Hematopoietic multipotent progenitor cell treated with erythropoietin and hydrocortisone succinate and interleukin-3 and kit ligand, for 8 days (in vitro differentiated cells): ENCODE measurements at regions not wholly inside any gene's neighbourhood (a gene's known extent, or its start where the extent isn't known, plus 50 kb on each side); places are given as distances from the start of the nearest gene placed in this dataset.

Experiments used
- DNase-seq: peaks from one replicate; pipeline ENCODE4 v3.0.0-alpha.2; 2015

DNA sequence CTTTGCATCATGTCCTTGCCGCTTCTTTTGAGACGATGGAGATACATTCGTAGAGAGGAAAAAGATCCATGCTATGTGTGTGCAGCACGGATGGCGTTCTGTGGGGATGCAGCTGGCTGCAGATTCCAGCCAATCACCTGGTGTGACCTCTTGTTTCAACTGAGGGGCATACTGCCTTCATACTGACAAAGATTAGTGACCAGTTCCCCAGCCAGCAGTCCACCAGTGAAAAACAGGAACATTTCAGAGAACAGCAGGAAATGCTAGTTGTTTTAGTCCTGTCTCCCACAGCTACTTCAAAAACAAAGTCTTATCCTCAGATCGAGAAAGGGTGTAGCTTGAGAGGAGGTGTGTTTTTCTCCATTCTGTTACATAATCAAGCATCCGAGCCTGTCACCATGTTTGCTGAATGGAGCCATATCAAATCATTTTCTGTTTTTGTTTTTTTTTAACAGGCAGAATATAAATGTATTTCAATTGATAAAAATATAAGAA lies 255.7 kb upstream of the FMN2 start:
- DNase-seq, result no peak

- no peak for DNase-seq
Measured at GRCh38 chr1:239840336-239840735, 251.3 kb upstream of the FMN2 start.

DNA sequence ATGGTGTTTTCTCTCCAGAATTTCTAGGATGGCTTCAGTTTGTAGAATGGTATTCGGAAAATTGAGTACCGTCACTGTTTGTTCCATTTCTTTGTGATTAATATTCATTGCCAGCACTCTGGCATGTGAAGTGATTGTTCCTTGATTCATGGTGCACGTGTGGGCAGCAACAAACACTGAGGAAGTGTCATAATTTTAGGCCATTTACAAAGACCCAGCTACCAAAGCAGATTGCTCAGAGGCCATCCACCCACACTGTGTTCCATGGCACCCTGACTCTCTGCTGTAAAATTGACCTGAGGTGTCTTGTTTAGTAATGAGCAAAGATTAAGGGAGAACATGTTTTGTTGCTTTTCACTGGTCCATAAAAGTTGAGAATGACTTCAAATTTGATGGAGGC lies 250.9 kb upstream of the FMN2 start:
- DNase-seq, result no peak

DNA sequence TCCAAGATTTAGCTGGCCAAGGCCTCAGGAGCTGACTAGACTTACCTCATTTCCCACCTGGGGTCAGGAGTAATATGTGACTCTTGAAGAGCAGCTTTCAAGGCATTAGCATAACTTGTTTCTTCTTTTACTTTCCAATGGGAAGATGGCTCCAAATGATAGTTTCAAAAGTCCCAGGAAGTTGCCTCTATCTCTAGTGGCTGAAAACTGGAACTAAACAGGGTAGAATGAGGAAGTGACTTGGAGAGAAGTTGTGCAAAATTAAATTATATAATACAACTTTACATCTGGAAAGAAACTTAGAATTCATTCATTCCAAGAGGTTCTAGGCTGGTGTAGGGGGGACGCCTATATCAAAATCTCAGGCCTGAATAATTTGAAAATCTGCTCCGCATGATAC lies 250.1 kb upstream of the FMN2 start:
- no peak for DNase-seq

DNA sequence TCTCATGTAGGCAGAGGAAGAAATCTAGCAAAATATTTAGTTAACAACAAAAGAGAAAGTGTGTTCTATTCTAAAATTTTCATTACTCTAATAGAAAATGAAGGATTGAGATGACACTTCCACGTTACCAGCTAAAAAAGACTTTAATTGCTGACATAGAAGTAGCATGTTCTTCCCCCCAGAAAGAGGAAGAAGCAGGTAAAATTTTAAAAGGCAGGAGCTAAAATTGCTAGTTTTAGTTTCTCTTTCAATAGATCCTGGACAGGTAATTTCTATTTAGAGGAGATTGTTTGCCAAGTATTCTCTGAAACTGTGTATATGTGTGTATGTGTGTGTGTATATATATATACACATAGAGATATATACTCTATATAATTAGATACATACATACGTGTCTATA lies 248.1 kb upstream of the FMN2 start:
- DNase-seq, result no peak

DNA sequence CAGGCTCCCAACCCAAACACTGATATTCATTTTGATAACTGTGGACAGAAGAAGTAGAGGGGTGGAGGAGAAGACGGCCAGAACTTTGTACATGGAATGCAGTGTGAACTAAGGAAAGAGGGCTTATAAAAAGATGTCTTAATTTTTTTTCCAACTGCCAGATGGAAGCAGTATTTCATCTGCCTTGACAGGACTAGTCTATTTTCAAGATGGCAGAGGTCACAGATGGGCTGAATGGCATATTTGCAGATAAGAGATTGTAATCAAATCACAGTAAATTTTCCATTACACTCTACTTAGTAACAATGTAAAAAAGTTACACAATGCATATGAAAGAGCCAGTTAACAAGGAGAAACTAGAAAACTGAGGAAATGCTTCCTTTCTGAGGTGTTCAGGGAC lies 246.8 kb upstream of the FMN2 start:
- no peak for DNase-seq

- DNase-seq, result no peak
Measured at GRCh38 chr1:239854922-239855321, 236.8 kb upstream of the FMN2 start.

- DNase-seq, result no peak
Measured at GRCh38 chr1:239856067-239856466, 235.6 kb upstream of the FMN2 start.

DNA sequence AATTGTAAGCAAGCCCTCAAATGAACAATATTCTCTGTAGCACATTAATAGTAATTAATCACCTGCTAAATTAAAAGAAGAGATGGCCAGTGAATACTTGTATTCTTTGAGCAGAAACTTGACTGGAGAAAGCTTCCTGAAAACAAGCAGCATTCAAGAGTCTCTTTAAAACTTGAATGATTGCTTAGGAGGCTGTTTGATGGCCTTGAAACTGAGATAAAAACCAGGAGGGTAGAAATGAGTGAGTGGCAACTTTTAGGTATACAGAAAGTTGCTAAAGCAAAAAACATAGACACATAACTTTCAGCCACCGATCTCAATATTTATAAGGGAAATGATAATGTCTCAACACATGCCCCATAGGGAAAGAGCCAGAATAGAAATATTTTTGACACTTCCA lies 234.8 kb upstream of the FMN2 start:
- no peak for DNase-seq

DNA sequence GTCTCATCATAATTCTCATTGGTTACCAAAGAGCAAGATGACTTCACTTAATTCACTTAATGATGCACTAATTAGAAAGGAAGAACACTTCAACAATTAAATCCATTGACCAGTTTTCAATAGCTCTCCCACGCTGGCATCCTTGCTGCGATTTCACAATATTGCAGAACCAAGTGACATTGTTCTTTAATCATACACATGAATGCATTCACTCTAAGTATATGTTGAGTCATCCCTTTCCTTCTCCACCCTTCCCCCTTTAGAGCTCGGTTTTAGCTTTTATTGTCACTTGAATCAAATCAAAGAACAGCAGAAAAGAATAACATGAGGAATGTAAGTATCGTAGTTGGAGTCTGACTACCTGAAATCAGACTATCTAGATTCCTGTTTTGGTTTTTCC lies 233.6 kb upstream of the FMN2 start:
- DNase-seq, result no peak

- DNase-seq, result no peak
Measured at GRCh38 chr1:239858529-239858928, 233.2 kb upstream of the FMN2 start.

DNA sequence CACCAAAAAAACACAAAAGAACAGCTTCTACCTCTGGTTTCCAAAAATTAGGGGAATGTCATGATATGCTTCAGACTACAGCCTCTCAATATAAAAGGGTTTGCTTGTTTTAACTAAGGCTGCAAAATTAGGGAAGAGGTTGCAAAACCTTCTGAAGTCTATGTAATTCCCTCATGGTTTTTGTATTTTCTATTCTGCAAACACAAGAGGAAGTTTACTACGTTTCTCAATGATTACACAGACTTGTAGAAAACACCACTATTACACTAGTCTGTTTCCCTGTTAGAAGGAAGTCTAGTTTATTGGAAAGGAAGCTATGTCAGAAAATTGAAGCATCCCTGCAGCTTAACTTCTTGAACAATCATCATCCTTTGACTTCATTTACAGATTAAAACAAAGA lies 229.7 kb upstream of the FMN2 start:
- no peak for DNase-seq

DNA sequence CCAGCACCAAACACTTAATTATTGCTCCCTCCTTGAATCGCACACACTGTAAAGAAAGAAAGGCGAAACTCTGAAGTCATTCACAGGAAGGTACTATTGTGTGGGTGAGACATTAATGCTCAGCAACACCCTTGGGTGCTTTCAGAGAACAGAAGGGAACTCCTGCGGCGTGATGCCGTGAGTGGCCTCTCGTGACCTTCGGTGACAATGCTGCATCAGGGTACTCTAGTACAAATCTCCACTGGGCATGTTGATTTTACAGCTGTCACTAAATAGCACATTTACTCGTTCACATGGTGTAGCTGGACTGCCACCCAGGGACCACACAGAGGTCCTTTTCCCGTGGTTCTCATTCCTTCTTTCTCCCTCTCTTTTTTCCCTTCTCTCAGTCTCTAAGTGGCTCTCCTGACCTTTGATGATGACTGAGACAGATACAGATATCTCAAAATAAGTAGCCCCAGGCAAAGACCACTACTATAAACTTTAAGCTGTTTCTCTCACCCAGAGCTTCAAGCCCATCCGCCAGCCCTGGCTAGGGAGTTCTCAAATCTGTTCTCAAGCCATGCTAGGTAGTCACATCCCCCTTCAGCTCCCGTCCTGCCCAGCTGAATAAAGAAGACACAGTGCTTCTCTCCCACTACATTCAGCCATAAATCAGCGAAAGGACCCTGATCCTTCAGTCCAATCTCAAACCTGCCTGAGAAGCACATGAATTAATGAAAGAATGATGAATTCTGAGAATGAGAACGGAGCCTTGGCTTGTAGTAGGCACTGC lies 223.4 kb upstream of the FMN2 start:
- DNase-seq, result no peak

DNA sequence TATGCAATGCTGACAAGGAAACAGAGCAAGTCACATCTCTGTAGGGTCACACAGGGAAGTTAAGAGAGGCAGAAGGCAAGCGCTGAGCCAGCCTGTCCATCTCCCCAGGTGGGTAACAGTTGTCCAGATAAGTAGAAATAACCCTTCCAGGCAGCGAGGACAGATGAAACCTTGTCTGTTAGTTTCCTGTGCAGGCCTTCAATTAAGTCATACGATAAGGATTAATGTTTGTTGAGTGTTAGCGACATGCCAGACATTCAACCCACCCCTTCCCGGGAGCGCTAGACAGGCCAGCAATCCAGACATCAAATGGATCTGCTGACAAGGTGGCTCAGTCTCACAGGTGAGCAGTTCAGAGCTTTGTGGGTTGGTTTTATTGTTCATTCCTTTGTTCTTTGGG lies 221.5 kb upstream of the FMN2 start:
- no peak for DNase-seq

DNA sequence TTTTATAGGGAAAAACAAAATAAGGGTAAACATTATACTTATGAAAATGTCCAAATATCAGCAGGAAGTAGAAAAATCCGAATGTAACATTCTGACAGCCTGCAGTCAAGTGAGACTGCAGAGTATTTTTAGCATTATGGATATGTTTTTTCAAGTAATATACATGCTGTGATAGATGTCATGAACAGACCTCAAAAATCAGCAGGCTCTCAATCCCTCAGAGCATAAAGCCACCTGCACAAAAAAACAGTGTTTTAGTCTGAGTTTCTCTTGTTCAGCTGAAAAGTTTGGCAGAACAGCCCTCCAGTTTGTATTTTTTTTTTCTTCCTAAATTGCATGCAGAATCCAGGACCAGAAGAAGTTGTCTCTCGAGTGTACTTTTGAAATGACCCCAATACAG lies 219.1 kb upstream of the FMN2 start:
- DNase-seq, result no peak

- DNase-seq, result no peak
Measured at GRCh38 chr1:239874831-239875230, 216.9 kb upstream of the FMN2 start.

GRCh38 chr1:239879321-239880170 lies 212.1 kb upstream of the FMN2 start:
- no peak for DNase-seq

DNA sequence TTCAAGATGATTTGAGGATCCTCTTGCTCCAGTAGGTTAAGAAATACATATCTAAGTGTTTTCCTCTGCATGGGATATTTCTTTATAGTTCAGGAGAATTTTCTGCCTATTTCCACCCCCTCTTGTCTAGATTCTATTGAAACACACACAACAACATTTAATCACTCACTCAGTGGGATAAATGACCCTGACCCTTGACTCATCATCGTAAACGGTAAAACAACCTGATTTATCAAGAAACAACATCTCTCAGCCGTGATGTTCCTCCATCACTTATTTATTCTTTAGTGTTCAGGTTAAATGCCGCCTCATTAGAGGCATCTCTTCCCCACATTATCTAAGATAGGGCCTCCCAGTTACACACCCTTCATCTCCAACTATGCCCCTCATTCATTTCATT lies 208.7 kb upstream of the FMN2 start:
- DNase-seq, result no peak

DNA sequence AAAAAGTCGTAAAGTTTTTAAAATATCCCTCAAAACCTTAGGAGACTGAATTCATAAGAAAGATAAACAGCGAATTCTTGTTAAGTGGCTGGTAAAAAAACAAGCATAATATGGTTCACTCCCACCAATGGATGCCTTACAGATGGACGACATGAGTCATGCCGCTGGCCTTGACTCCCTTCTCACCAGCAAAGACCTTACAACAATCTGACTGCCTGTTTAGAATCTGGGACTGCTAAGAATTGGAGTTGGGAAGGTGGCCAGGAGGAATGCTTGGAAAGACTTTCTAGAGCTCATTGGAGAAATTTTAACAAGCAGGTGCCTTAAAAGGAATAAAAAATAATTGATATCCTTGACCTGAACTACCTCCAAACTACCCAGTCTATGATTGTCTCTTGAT lies 206.9 kb upstream of the FMN2 start:
- no peak for DNase-seq

- no peak for DNase-seq
Measured at GRCh38 chr1:239886266-239886665, 205.4 kb upstream of the FMN2 start.

DNA sequence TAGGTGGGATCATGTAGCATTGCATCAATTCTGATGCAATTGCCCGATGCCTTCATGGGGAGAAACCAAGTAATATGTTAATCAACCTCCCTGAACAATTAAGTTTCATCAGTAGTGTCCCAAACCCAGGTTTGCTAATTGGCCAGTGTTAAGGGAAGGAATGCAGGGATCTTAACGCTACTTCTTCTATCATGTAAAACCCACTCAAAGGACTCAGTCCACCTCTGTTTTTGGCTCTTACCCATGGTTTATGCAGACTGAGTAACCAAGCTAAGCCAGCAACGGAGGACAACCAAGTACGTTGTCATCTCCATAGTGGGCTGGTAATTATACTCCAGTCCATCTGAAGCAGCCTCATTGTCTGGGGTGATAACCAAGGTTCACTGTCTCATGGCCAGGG lies 203.0 kb upstream of the FMN2 start:
- DNase-seq, result no peak

- DNase-seq, result peak; percentile 87
Measured at GRCh38 chr1:239891621-239892358, 199.9 kb upstream of the FMN2 start.

- DNase-seq, result no peak
Measured at GRCh38 chr1:239892602-239893001, 199.1 kb upstream of the FMN2 start.
